ENCODE measurements at regions not wholly inside any gene's neighbourhood (a gene's known extent, or its start where the extent isn't known, plus 50 kb on each side); places are given as distances from the start of the nearest gene placed in this dataset.
A peak's percentile ranks its signal among the peaks of the same experiment; 100 is the strongest.
"Not testable (repeated sequence)": the region's sequence is repeated elsewhere in the genome, so short reads cannot be mapped to it uniquely, and the experiment has no call there.

DNA sequence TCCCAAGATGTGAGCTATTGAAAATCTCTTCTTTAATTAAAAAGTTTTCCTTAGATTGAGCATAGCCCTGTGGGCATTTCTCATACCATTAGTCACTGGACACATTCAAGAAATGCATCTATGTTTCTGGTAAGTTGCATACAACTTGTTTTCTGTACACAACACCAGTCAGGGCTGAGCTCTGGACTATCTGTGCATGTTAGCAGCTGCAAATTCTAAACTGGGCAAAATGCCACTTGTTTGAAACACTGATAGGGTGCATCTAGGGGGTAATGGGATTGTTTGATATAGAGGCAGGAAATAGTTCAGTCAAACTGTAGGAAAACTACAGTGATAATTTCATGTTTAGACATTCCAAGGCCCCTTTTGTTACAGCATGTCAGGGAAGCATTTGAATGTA is 145.6 kb upstream of the NPY start:
- no peak for DNase-seq

DNA sequence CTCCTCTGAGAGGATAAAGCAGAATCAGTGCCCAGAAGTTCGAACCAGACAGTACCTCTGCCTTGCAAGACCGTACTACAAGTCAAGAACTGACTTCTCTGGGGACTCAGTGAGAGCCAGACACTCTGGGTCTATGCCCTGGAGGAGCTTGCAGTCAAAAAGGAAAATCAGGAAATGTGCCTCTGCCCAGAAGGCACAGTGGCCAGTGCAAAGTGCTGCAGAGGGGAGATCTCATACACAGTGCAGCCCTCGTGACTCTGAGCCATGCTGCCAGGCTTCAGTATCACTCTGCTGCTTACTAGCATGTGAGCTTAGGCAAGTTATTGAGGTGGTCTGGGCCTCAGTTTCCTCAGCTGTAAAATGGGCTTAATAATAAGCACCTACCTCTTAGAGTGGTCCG is 144.0 kb upstream of the NPY start:
- DNase-seq: no peak

DNA sequence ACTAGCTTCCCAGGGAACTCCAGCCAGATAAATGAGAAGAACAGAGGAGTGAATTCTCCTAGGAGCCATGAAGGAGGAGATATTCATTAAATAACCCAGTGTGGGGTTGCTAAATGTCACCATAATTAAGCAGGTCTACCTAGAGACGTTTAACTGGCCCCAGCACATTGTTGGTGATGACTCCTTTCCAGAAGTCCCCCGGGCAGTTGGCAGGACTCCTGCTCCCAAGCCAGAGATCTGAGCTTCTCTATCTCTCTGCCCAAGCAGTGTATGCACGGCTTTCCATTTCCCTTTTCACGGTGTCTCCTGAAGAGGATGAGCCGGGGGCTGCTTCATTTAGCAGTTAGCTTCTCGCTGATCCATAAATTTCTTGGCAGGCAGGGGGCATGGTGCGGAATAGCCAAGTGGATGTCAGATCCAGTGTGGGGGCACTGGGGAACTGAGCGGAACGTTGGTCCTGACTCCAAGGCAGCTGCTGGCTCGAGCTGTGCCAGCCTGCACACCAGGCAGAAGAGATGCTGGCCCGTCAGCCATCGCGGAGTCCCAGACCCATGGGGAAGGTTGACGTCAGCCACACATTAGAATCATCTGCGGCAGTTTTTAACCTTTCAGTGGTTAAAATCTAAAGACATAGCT is 142.0 kb upstream of the NPY start:
- DNase-seq: no peak

DNA sequence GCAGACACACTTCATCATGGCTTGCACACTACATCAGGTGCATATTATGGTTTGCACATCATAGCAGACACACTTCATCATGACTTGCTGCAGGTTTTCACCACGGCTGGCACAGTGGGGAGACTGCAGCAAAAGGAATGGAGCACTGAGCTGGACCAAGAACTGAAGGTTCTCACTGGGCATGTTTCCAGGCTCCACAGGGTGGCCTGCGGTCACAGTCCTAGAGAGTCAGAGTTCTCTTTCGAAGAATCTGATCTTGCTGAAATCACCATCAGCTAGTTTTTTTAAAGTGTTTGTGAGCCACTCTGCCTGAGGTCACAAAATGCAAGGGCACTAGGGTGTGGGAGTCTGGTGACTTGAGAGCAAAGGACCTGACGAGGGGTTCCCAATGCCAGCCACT is 140.4 kb upstream of the NPY start:
- DNase-seq: peak in 1 of 3 donors; percentile 15

DNA sequence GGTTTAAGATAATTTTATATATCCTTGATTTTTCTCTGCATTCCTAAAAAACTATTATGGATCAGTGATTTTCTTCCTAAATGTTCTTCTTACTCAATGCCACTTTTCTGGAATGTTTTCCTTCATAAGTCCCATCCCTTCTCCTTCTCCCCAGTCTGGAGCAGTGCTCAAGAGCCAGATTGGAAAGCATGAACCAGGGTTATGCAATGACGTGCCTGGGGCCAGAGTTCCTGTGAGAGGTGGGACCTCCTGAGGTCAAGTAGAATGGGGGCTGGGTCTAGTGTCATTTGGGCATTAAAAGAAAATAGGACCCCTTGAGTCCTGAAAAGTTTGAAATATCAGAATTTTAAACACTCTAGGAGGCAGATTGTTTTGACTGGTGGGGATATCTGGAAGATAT is 132.0 kb upstream of the NPY start:
- no peak for DNase-seq

DNA sequence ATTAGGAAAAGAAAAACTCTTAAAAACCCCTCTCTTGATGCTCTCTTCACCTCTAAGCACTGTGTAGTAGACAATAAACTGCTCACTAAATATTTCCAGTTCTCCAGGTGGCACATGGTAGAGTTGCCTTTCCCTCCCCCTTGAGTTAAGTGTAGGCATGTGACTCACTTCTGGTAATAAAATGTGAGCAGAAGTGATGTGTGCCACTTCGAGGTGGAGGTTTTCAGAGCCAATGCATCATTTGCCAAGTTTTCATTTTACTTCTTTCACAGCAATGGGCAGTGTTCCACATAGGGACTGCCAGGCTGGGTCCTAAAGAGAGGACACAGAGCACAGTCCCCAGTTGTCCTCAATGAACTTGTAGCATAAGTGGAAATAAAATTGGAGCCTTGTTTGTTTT is 131.6 kb upstream of the NPY start:
- DNase-seq: no peak

DNA sequence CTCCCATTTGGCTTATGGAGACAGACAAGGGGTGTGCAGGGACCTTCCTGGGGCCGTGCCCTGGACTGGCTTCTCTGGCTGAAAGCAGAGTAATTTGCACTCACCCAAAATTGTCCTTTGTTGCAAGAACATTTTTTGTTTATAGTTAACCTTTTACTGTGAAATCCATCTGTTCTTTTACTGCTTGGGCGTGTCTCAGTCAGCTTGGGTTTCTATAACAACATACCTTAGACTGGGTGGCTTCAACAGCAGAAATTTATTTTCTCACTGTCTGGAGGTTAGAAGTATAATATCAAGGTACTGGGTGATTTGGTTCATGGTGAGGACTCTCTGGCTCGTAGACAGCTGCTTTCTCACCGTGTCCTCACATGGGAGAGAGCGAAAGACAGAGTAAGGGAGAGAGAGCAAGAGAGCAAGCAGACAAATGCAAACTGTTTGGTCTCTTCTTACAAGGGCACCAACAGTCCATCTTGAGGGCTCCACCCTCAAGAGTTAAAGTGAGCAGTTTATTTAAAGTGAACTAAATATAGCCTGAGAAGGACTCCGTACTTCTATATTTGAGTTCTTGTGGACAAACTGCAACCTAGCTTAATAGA is 131.0 kb upstream of the NPY start:
- no peak for DNase-seq

DNA sequence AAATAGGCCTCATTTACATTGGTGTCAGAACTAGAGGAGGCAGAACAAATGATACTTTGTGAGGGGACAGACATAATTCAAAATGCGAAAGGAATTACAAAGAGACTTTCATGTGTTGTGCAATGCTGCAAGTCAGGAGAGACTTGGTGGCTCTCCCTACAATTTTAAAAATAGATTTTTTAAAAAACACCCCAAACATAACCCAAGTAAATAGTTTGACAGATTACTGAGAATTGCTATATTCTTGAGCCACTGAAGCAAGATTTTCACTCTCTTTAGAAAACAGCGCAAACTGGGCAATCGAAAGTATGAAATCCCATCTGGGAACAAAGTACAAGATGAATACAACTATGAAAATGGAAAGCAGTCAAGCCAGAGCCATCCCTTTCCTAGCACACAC is 126.3 kb upstream of the NPY start:
- DNase-seq: no peak

DNA sequence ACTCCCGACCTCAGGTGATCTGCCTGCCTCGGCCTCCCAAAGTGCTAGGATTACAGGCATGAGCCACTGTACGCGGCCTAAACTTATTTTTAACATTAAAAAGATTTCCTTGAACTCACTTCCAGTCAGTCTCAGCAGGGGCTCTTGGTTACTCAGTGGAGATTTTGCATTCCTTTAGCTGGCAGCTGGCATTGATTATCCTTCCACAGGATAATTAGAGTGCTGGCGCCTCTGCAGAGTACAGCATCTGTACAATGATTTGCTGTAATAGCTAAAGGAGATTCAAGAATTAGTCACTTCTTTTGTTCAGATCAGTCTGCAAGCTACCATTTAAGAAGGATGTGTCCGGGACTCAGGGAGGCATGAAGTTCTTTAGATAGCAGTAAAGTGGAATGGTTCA is 125.0 kb upstream of the NPY start:
- DNase-seq: no peak

DNA sequence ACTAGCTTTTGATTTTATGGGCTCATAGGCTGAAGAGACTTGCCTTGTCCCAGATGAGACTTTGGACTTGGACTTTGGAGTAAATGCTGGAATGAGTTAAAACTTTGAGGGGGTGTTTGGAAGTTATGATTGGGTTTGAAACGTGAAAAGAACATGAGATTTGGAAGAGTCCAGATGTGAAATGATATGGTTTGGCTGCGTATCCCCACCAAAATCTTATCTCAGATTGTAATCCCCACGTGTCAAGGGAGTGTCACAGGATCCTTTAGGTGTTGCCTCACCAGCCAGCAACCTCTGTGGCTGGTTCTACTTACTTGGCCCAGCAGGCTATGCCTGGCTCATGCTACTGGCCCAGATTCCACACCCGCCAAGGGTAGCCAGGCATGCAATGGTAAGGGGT is 119.6 kb upstream of the NPY start:
- no peak for DNase-seq

DNA sequence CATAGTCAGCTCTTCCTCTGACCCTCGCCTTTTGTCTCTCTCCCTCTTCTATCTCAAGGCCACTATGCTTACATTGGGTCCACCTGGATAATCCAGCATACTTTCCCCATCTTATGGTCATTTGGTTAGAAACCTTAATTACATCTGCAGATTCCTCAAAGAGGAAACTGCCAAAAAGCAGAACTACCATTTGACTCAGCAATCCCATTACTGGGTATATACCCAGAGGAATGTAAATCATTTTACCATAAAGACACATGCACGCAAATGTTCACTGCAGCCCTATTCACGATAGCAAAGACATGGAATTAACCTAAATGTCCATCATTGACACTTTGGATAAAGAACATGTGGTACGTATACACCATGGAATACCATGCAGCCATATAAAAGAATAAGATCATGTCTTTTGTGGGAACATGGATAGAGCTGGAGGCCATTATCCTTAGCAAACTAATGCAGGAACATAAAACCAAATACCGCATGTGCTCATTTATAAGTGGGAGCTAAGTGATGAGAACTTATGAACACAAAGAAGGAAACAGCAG is 114.8 kb upstream of the NPY start:
- DNase-seq: peak in 1 of 3 donors; percentile 1

DNA sequence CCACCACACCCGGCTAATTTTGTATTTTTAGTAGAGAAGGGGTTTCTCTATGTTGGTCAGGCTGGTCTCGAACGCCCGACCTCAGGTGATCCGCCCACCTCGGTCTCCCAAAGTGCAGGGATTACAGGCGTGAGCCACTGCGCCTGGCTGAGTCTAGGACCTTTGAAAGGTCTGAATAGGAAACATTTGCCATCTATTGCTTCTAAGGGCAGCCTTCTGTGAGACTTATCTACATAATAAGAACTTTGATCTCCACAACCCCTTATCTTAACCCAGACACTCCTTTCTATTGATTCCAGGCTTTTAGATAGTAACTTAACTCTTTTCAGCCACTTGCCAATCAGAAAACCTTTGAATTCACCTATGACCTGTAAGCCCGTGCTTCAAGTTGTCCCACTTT is 112.0 kb upstream of the NPY start:
- DNase-seq: not testable (repeated sequence)

DNA sequence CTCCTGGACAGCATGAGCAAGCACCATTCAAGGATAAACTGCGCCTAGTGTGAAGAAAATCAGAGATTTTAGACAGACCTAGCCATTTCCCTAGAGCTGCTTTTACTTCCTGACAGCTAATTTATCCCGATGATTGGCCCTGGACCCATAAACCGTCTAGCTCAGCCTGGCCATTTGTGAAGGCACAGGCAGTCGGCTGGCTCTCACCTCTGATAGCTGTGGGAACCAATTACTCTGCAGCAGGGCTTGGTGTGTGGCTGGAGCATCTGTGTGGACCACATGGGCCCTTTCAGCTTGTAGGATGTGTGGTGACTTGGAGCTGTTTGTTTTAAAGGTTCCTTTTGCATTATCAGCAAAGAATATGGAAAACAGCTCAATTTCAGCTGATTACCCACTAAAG is 111.1 kb upstream of the NPY start:
- no peak for DNase-seq

DNA sequence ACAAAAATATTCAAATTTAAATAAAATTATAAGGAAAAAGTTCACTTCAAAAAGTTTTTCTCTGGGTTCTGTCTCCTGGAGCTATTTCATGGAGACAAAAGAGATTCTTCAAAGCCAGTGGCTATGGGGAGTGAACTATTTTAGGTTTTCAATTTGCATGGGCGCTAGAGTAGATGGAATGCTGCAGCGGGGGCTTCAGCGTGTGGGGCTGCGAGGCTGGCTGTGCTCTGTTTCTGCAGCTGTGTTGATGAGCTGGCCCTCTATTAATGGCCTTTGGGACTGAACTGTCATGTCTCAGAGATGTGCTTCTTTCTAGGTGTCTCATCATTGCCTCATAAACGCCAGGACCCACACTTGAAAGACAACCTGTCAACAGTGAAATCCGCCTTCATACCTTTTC is 108.4 kb upstream of the NPY start:
- no peak for DNase-seq

DNA sequence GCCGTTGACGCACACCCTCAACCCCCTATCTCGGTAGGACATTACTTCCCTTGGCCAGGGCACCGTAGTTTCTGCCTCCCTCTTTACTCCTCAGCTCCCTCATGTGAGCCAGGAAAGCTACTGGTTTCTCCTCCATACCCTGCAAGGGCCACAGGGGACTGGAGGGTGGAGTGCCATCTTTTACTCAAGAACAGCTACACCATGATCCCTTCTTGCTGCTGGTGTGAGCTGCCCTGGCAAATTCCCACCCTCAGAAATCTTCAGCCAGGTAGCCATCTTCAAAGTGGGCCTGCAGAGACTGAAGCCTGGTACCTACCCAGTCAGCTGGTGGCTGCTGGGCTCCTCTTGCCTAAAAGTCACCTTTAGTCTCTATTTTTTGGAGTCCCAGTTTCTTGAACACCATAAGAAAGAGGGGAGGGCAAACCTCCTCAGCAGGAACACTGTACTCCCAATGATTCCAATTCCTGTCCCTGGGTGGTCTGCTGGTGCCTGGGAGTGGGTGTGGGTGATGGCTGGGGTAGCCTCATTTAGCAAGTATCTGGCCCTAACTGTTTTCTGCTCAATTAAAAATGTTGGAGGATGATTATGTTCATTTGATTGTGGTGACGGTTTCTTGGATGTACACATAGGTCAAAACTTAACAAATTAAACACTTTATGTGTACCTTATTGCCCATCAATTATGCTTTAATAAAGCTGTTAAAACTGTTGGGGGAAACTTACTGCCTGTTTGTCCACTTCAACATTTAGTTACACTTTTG is 105.0 kb upstream of the NPY start:
- DNase-seq: no peak

DNA sequence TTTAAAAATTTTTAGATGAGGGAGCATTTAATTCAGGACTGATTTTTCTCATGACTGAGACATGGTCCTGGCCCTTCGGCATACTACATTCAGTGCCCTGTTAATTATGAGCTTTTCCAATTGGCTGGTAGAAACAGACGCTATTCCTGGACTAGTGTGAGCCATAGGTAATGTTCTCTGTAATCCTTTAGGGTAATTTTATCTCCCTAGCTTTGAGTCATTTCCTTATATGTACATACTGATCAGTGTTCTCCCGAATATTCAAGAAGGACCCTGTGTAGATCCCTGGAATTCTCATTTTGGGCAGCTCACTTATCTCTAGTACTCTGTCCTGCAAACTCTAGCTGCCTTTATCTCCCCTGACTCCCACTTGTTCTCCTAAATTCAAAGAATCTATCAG is 92.6 kb upstream of the NPY start:
- no peak for DNase-seq

DNA sequence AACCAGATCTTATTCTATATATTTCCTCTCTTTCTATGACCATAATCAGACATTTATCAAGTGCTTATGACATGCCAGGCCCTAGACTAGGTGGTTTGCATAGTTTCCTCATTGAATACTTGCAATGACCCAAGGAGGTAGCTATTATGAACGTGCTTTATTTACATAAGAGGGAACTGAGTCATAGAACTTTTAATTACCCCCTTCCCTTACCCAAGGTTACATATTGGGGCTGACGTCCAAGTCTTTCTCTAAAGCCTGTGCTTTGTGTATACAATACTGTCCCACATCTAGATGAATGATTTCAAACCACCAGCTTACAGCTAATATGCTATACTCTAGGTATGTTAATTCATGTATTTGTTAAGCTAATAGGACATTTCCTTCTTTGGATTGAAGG is 91.9 kb upstream of the NPY start:
- no peak for DNase-seq

DNA sequence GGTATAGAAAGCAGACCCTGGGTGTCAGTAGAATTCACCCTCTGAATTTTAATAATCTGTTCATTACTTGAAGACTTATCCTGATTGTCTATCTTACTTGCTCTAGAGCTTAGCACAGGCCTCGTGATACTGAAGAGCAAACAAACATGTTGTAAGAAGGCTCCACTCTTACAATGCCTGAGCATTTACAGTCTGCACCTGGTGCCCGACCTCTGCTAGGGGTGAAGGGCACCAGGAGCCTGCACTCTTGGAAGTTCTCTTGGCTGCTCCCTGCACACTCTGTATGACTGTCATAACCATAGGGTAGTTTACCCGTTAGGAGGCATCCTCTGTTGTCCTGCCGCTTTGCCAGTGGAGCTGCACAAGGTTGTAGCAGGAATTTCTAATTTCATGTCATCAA is 91.3 kb upstream of the NPY start:
- no peak for DNase-seq

DNA sequence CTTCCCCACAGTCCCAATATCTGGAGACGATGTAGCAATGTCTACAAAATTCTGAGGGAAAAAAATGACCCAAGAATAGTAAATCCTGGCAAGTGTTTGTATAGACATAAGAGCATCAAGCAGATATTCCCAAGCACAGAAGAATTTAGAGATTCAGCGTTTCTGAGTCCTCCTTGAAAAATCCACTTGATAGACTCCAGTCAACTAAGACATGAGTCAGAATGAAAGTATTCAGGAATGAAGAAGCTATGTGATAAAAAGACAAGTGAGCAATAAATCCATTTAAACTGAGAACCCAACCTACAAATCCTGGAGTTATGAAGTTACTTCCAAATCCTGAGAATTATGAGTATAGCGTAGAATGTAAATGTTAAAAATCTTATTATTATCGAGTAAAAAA is 86.1 kb upstream of the NPY start:
- no peak for DNase-seq

DNA sequence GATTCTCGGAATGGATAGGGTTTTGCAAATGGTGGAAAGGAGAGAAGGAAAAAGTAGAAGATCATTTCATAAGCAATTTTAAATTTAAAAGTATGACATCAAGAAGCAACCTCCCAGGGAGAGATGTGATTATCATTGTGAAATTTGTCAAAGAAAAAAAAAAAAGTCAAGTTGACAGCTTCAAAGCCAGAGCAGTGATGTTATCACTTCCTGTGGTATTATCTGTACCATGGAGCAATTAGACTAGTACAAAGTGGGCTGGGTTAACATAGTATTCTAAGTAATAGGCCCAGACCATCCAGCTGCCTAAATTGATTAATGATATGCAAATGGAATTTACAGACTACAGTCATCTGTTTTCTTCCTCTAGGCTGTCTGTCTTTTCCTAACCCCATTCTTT is 84.0 kb upstream of the NPY start:
- no peak for DNase-seq

DNA sequence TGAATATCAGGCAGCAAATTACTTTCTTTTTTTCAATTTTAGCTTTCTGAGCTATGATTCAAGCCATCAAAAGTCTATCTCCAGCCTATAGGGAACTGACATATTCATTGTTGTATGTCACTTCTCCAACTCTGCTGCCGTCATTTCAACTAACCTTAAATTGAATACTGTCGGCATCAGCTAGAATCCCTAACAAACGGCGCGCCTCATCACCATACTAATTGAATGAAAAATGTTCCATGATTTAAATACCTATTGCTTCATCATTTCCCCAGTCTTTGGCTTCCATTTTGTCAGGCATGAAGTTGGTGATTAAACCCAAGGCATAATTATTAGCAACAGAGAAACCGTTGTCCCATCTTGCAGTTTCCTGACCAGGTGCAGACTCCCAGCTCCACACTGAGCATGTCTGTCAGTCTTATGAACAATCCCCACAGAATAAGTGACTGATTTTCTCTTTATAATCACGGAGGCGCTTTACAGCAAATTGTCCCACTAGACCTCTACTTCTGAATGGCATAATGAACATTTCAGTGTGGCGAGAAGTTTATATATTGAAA is 83.5 kb upstream of the NPY start:
- no peak for DNase-seq

DNA sequence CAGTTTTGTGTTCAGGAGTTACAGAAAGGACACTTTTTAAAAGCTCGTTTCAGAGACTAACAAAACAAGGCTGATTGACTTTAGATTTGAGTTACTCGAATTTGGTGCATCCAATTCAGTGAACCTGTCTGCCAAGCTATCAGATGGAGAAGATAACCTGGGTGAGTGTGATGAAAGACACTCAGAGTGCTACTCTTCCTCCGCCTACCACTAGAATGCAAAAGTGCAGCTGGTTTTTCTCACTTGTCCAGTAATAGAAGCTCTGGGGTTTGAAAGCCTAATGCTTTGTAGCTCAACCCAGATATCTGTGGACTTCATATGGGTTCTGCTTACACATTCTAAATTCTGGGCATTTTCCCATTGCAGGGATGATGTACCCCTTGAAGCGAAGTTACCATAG is 82.8 kb upstream of the NPY start:
- no peak for DNase-seq

DNA sequence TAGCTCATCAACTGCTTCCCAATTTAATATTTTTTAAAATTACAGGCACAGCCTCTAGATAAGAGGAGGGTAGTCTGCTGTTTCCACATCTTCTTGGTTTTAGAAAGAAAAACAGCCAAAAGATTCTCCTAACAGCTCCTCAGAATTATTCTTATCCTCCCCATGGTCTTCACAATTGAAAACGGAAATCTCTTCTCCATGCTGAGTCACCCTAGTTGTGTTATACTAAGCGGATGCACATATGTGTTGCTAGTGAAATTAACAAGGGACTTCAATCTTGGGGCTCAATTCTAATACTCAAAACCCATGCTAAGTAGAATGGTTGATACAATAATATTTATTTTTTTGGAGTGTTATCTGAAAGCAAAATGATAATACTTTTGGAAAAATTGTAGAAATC is 71.9 kb upstream of the NPY start:
- DNase-seq: no peak

DNA sequence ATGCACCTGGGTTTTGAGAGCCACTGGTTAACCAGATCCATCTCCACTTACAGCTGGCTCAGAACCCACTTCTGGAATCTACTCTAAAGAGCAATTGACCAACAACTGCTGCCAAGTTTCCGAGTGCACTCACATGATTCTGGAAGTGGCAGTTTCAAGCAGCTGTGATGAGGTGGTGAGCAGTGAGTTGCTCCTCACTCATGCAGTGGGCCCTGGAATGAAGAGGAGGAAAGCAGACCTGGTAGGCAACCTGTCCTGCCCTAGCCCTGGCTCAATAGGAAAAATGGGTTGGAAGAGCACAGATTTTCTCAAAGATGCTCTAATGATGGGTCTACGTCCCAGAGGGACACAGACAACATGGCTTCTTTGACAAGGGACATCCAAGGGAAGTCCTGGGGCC is 70.7 kb upstream of the NPY start:
- DNase-seq: no peak

Data from suppressor macrophage treated with lipopolysaccharide for 1 hour (primary cell).